ENCODE measurements at regions not wholly inside any gene's neighbourhood (a gene's known extent, or its start where the extent isn't known, plus 50 kb on each side); places are given as distances from the start of the nearest gene placed in this dataset.

- no peak for DNase-seq (ENCODE audit: low read depth in 2 of 2)
Observed at GRCh38 chrX:82912382-82912781, 595.7 kb upstream of the POU3F4 start.

- DNase-seq (ENCODE audit: low read depth in 2 of 2) = no peak
Observed at GRCh38 chrX:82934980-82935379, 573.1 kb upstream of the POU3F4 start.

DNA sequence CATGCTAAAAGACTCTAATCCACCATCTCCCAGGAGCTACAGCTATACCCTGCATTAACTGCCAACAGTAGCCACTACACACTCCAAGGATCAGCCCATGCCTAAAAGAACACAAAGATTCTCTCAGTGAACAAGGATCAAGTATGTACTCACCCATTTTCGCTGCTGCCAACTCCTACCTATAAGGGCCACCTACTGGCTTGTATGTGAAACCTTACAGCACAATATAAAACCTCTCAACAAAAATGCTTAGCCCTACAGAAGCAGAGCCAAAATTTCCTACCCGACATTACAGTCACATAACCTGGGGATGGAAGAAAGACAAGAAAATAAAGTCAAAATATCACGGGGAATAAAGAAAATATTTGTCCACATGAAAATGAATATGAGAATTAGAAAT is 562.8 kb upstream of the POU3F4 start:
- DNase-seq (ENCODE audit: low read depth in 2 of 2) = peak in 1 of 2 donors; percentile 1

- no peak for DNase-seq (ENCODE audit: low read depth in 2 of 2)
Observed at GRCh38 chrX:82961129-82961528, 547.0 kb upstream of the POU3F4 start.

- DNase-seq (ENCODE audit: low read depth in 2 of 2) = no peak
Observed at GRCh38 chrX:82973646-82974045, 534.4 kb upstream of the POU3F4 start.

DNA sequence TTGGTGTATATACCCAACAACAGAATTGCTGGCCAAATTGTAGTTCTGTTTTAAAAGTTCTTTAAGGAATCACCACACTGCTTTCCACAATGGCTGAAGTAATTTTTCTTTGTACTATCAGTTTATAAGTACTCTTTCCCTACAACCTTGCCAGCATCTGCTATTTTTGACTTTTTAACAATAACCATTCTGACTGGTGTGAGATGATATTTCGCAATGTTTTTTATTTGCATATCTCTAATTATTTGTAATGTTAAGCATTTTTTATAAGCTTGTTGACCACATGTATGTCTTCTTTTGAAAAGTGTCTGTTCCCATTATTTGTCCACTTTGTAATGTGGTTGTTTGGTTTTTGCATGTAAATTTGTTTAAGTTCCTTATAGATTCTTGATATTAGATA is 509.9 kb upstream of the POU3F4 start:
- no peak for DNase-seq (ENCODE audit: low read depth in 2 of 2)

GRCh38 chrX:83004012-83004411 is 504.1 kb upstream of the POU3F4 start:
- no peak for DNase-seq (ENCODE audit: low read depth in 2 of 2)

- DNase-seq (ENCODE audit: low read depth in 2 of 2) = no peak
Observed at GRCh38 chrX:83008415-83008814, 499.7 kb upstream of the POU3F4 start.

DNA sequence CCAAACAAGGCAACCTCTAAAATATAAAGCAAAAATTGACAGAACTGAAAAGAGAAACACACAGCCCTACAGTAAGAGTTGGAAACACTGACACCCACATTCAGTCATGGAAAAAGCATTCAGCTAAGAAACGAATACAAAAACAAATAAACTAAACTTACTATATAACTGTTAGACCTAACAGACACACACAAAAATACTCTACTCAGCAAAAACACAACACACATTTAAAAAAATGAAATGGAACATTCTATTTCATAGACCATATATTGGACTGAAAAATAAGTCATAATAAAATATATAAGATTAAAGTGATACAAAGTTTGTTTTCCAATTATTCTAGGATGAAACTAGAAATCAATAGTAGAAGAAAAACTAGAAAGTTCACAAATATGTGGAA is 488.8 kb upstream of the POU3F4 start:
- DNase-seq (ENCODE audit: low read depth in 2 of 2) = no peak

- no peak for DNase-seq (ENCODE audit: low read depth in 2 of 2)
Observed at GRCh38 chrX:83022020-83022419, 486.1 kb upstream of the POU3F4 start.

Measured in dermis microvascular lymphatic vessel endothelial cell (primary cell).